COLO668 (cell line): ENCODE measurements at regions not wholly inside any gene's neighbourhood (a gene's known extent, or its start where the extent isn't known, plus 50 kb on each side); places are given as distances from the start of the nearest gene placed in this dataset.
"Not testable (repeated sequence)": the region's sequence is repeated elsewhere in the genome, so short reads cannot be mapped to it uniquely, and the experiment has no call there.

Experiments
- DNase-seq: peaks from one replicate; lab custom pipeline; 2025; ENCODE audit not compliant: unreplicated experiment; lab: John Stamatoyannopoulos, UW

- no peak for DNase-seq
These were observed 402.8 kb upstream of the SALL1 start for GRCh38 chr16:51553910-51554309.

- no peak for DNase-seq
These were observed 402.2 kb upstream of the SALL1 start for GRCh38 chr16:51553314-51553713.

- DNase-seq: no peak
These were observed 399.8 kb upstream of the SALL1 start for GRCh38 chr16:51550800-51551347.

GRCh38 chr16:51549836-51550235 is 398.8 kb upstream of the SALL1 start:
- no peak for DNase-seq

GRCh38 chr16:51545951-51546350 is 394.9 kb upstream of the SALL1 start:
- no peak for DNase-seq

- DNase-seq: no peak
These were observed 393.9 kb upstream of the SALL1 start for GRCh38 chr16:51544851-51545467.

GRCh38 chr16:51543971-51544370 is 392.9 kb upstream of the SALL1 start:
- no peak for DNase-seq

GRCh38 chr16:51542981-51543815 is 392.1 kb upstream of the SALL1 start:
- no peak for DNase-seq

GRCh38 chr16:51540259-51540658 is 389.2 kb upstream of the SALL1 start:
- no peak for DNase-seq

GRCh38 chr16:51538707-51539498 is 387.8 kb upstream of the SALL1 start:
- peak; percentile 44 for DNase-seq

GRCh38 chr16:51535591-51535990 is 384.5 kb upstream of the SALL1 start:
- no peak for DNase-seq

- DNase-seq: no peak
These were observed 381.5 kb upstream of the SALL1 start for GRCh38 chr16:51532551-51532950.

- no peak for DNase-seq
These were observed 380.2 kb upstream of the SALL1 start for GRCh38 chr16:51531271-51531670.

- no peak for DNase-seq
These were observed 376.3 kb upstream of the SALL1 start for GRCh38 chr16:51527349-51527748.

GRCh38 chr16:51526621-51527020 is 375.6 kb upstream of the SALL1 start:
- no peak for DNase-seq

GRCh38 chr16:51524555-51525373 is 373.7 kb upstream of the SALL1 start:
- DNase-seq: peak; percentile 38

- DNase-seq: no peak
These were observed 373.0 kb upstream of the SALL1 start for GRCh38 chr16:51524070-51524469.

- no peak for DNase-seq
These were observed 372.3 kb upstream of the SALL1 start for GRCh38 chr16:51523400-51523799.

GRCh38 chr16:51522902-51523301 is 371.8 kb upstream of the SALL1 start:
- DNase-seq: no peak

GRCh38 chr16:51516960-51517359 is 365.9 kb upstream of the SALL1 start:
- not testable (repeated sequence) for DNase-seq

- DNase-seq: no peak
These were observed 359.3 kb upstream of the SALL1 start for GRCh38 chr16:51510416-51510815.
